ENCODE measurements at regions not wholly inside any gene's neighbourhood (a gene's known extent, or its start where the extent isn't known, plus 50 kb on each side); places are given as distances from the start of the nearest gene placed in this dataset.

GRCh38 chr5:99000221-99000620 lies 71.4 kb upstream of the CHD1 start:
- Mint-ChIP-seq H3K36me3 (no peaks in the 10 kb centered on the region), H3K27ac (no peak overlapping the region), H3K27me3 (peaks cover 4% of the 10 kb centered on the region), H3K4me1 (peaks cover 3% of the 10 kb centered on the region), H3K4me3 (no peak overlapping the region), H3K9me3 (peaks cover 5% of the 10 kb centered on the region)
- DNase-seq (no peak), ATAC-seq (ENCODE audit: low read depth) (no peak)
- POLR2A ChIA-PET, result no interaction called here

DNA sequence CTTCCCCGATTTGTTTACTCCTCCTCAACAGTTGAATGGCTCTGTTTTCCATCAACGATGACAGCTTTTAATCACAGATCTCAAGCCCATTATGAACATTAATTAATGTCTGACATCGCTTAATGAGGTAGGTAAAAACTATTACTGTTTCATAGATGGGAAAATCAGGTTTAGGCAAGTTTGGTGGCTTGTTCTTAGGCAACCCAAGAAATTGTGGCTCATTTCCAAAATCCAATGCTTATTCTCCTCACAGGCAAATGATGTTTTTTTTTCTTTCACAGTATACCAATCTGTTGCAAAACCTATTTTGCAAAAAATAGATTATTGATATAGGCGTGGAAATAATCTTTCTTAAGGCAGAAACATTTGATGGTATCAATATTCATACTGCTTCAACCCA lies 70.8 kb upstream of the CHD1 start:
- Mint-ChIP-seq H3K36me3 (no peaks in the 10 kb centered on the region), H3K9me3 (peaks cover 5% of the 10 kb centered on the region), H3K4me1 (peaks cover 3% of the 10 kb centered on the region), H3K27ac (no peak overlapping the region), H3K27me3 (peaks cover 4% of the 10 kb centered on the region), H3K4me3 (no peak overlapping the region)
- DNase-seq (no peak), ATAC-seq (ENCODE audit: low read depth) (no peak)
- POLR2A ChIA-PET, result no interaction called here

GRCh38 chr5:98997000-98997399 lies 68.2 kb upstream of the CHD1 start:
- ATAC-seq (ENCODE audit: low read depth) (no peak), DNase-seq (no peak)
- no peaks in the 10 kb centered on the region for H3K9me3 Mint-ChIP-seq
- POLR2A ChIA-PET, result no interaction called here
- no peaks in the 10 kb centered on the region for H3K36me3 Mint-ChIP-seq
- H3K4me1 Mint-ChIP-seq, result peaks cover 3% of the 10 kb centered on the region
- no peak overlapping the region for H3K4me3 Mint-ChIP-seq
- peaks cover 4% of the 10 kb centered on the region for H3K27me3 Mint-ChIP-seq
- no peak overlapping the region for H3K27ac Mint-ChIP-seq

DNA sequence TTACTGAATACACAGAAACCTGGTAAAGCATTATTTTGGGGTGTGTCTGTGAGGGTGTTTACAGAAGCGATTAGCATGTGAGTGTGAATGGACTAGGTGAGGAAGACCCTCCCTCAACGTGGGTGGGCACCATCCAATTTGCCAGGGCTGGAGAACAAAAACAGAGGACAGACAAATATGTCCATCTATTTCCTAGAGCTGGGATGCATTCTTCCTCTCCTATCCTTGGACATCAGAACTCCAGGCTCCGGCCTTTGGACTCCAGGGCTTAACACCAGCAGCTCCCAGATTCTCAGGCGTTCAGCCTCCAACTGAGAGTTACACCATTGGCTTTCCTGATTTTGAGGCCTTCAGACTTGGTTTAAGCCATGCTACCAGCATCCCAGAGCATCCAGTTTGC lies 65.8 kb upstream of the CHD1 start:
- Mint-ChIP-seq H3K4me3 (no peak overlapping the region), H3K27ac (no peak overlapping the region), H3K9me3 (no peaks in the 10 kb centered on the region), H3K27me3 (peaks cover 2% of the 10 kb centered on the region), H3K4me1 (peaks cover 4% of the 10 kb centered on the region), H3K36me3 (no peaks in the 10 kb centered on the region)
- no peak for DNase-seq
- no peak for ATAC-seq (ENCODE audit: low read depth)
- POLR2A ChIA-PET, result no interaction called here

- peaks cover 2% of the 10 kb centered on the region for H3K27me3 Mint-ChIP-seq
- H3K27ac Mint-ChIP-seq, result no peak overlapping the region
- H3K9me3 Mint-ChIP-seq, result peaks cover 1% of the 10 kb centered on the region
- peaks cover 5% of the 10 kb centered on the region for H3K4me1 Mint-ChIP-seq
- DNase-seq (no peak), ATAC-seq (ENCODE audit: low read depth) (no peak)
- POLR2A ChIA-PET, result no interaction called here
- H3K4me3 Mint-ChIP-seq, result no peak overlapping the region
- H3K36me3 Mint-ChIP-seq, result no peaks in the 10 kb centered on the region
These were observed 64.7 kb upstream of the CHD1 start for GRCh38 chr5:98993512-98993911.

- Mint-ChIP-seq H3K4me1 (peaks cover 5% of the 10 kb centered on the region), H3K4me3 (no peak overlapping the region), H3K36me3 (no peaks in the 10 kb centered on the region), H3K27me3 (peaks cover 2% of the 10 kb centered on the region), H3K9me3 (peaks cover 1% of the 10 kb centered on the region), H3K27ac (no peak overlapping the region)
- no peak for ATAC-seq (ENCODE audit: low read depth)
- no peak for DNase-seq
- POLR2A ChIA-PET, result no interaction called here
These were observed 63.7 kb upstream of the CHD1 start for GRCh38 chr5:98992552-98992951.

GRCh38 chr5:98989727-98990126 lies 60.9 kb upstream of the CHD1 start:
- H3K27me3 Mint-ChIP-seq, result no peaks in the 10 kb centered on the region
- POLR2A ChIA-PET, result no interaction called here
- no peaks in the 10 kb centered on the region for H3K36me3 Mint-ChIP-seq
- peaks cover 5% of the 10 kb centered on the region for H3K4me1 Mint-ChIP-seq
- no peak for DNase-seq
- no peak for ATAC-seq (ENCODE audit: low read depth)
- H3K27ac Mint-ChIP-seq, result no peak overlapping the region
- H3K9me3 Mint-ChIP-seq, result peaks cover 1% of the 10 kb centered on the region
- H3K4me3 Mint-ChIP-seq, result no peak overlapping the region

DNA sequence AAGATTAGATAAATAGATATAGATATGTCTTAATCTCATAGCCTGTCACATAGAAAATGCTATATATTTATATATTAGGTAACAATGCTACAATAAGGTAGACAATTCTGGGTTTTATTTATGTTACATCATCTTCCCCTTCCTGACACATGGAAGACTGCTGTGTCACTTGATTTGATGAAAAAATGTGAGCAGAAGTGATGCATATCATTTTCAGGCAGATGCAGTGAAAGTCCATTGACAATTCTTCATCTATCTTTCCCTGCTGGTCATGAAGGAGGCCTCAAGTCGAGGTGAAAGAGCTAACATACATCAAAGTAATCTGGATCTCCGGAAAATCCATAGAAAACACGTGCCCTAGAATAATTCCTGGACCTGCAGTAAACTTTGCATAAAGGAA lies 57.8 kb upstream of the CHD1 start:
- DNase-seq (no peak), ATAC-seq (ENCODE audit: low read depth) (no peak)
- Mint-ChIP-seq H3K4me1 (peaks cover 5% of the 10 kb centered on the region), H3K27me3 (peaks cover 5% of the 10 kb centered on the region), H3K27ac (no peak overlapping the region), H3K4me3 (no peak overlapping the region), H3K36me3 (no peaks in the 10 kb centered on the region), H3K9me3 (peaks cover 1% of the 10 kb centered on the region)
- POLR2A ChIA-PET, result no interaction called here

- H3K27me3 Mint-ChIP-seq, result peaks cover 5% of the 10 kb centered on the region
- DNase-seq (no peak), ATAC-seq (ENCODE audit: low read depth) (no peak)
- H3K4me1 Mint-ChIP-seq, result no peaks in the 10 kb centered on the region
- H3K36me3 Mint-ChIP-seq, result no peaks in the 10 kb centered on the region
- H3K27ac Mint-ChIP-seq, result no peak overlapping the region
- POLR2A ChIA-PET, result no interaction called here
- H3K4me3 Mint-ChIP-seq, result no peak overlapping the region
- no peaks in the 10 kb centered on the region for H3K9me3 Mint-ChIP-seq
These were observed 54.1 kb upstream of the CHD1 start for GRCh38 chr5:98982880-98983279.
